HG03378 (cell line): ENCODE measurements at regions not wholly inside any gene's neighbourhood (a gene's known extent, or its start where the extent isn't known, plus 50 kb on each side); places are given as distances from the start of the nearest gene placed in this dataset.

ENCODE experiments used
- ATAC-seq: cut with Tn5 transposase; IDR thresholded peaks from one replicate; pipeline ENCODE4 v1.9.1; 2021; ENCODE audit warnings: mild to moderate bottlenecking, moderate library complexity; ENCODE audit not compliant: unreplicated experiment

- ATAC-seq, result no peak
These were observed 297.7 kb upstream of the TNP1 start for GRCh38 chr2:217157581-217157980.

- no peak for ATAC-seq
These were observed 296.9 kb upstream of the TNP1 start for GRCh38 chr2:217156801-217157200.

GRCh38 chr2:217154923-217155322 lies 295.1 kb upstream of the TNP1 start:
- ATAC-seq, result no peak

GRCh38 chr2:217153510-217153909 lies 293.6 kb upstream of the TNP1 start:
- no peak for ATAC-seq

GRCh38 chr2:217152831-217153230 lies 293.0 kb upstream of the TNP1 start:
- no peak for ATAC-seq

GRCh38 chr2:217151509-217152206 lies 291.8 kb upstream of the TNP1 start:
- ATAC-seq, result no peak

- no peak for ATAC-seq
These were observed 290.4 kb upstream of the TNP1 start for GRCh38 chr2:217150236-217150635.

GRCh38 chr2:217149087-217149660 lies 289.3 kb upstream of the TNP1 start:
- ATAC-seq, result no peak

GRCh38 chr2:217147818-217148217 lies 288.0 kb upstream of the TNP1 start:
- ATAC-seq, result no peak

GRCh38 chr2:217146956-217147355 lies 287.1 kb upstream of the TNP1 start:
- no peak for ATAC-seq

- no peak for ATAC-seq
These were observed 282.9 kb upstream of the TNP1 start for GRCh38 chr2:217142649-217143266.

GRCh38 chr2:217138284-217138683 lies 278.4 kb upstream of the TNP1 start:
- no peak for ATAC-seq

GRCh38 chr2:217127744-217128143 lies 267.9 kb upstream of the TNP1 start:
- no peak for ATAC-seq

GRCh38 chr2:217125014-217125413 lies 265.1 kb upstream of the TNP1 start:
- ATAC-seq, result no peak

- no peak for ATAC-seq
These were observed 264.2 kb upstream of the TNP1 start for GRCh38 chr2:217124050-217124449.

- ATAC-seq, result no peak
These were observed 261.7 kb upstream of the TNP1 start for GRCh38 chr2:217121565-217121964.

- no peak for ATAC-seq
These were observed 260.6 kb upstream of the TNP1 start for GRCh38 chr2:217120429-217120828.

- no peak for ATAC-seq
These were observed 258.9 kb upstream of the TNP1 start for GRCh38 chr2:217118559-217119284.

GRCh38 chr2:217117523-217117922 lies 257.7 kb upstream of the TNP1 start:
- no peak for ATAC-seq

- ATAC-seq, result no peak
These were observed 256.7 kb upstream of the TNP1 start for GRCh38 chr2:217116610-217117009.

GRCh38 chr2:217114117-217114516 lies 254.3 kb upstream of the TNP1 start:
- no peak for ATAC-seq

GRCh38 chr2:217113491-217113890 lies 253.6 kb upstream of the TNP1 start:
- ATAC-seq, result no peak
